Smooth muscle cell (in vitro differentiated cells): ENCODE measurements at regions not wholly inside any gene's neighbourhood (a gene's known extent, or its start where the extent isn't known, plus 50 kb on each side); places are given as distances from the start of the nearest gene placed in this dataset.

Experiments
- DNase-seq: peaks from one replicate; lab custom pipeline; 2025; ENCODE audit not compliant: unreplicated experiment; lab: John Stamatoyannopoulos, UW
- H2AFZ ChIP-seq: fragments of 200-600 bp; sonication (generic); 2 replicates; pipeline ENCODE4 v1.6.0; 2016; ENCODE audit warnings: antibody characterized with exemption, low read depth, mild to moderate bottlenecking
- H3F3A ChIP-seq: fragments of 200-600 bp; sonication (generic); 2 replicates; pipeline ENCODE4 v1.6.0; 2017; ENCODE audit warnings: antibody characterized with exemption, low read depth
- H3K27ac ChIP-seq: fragments of 200-600 bp; sonication (generic); 2 replicates; pipeline ENCODE4 v1.5.1; 2016; ENCODE audit warnings: low read depth, mild to moderate bottlenecking
- H3K27me3 ChIP-seq: fragments of 200-600 bp; sonication (generic); 2 replicates; pipeline ENCODE4 v1.6.1; 2016; ENCODE audit warnings: low read depth, mild to moderate bottlenecking
- H3K36me3 ChIP-seq: fragments of 200-600 bp; sonication (generic); 2 replicates; pipeline ENCODE4 v1.5.1; 2016; ENCODE audit warnings: low read depth
- H3K4me1 ChIP-seq: fragments of 200-600 bp; sonication (generic); 2 replicates; pipeline ENCODE4 v1.5.1; 2016; ENCODE audit warnings: low read depth
- H3K4me2 ChIP-seq: fragments of 200-600 bp; sonication (generic); 2 replicates; pipeline ENCODE4 v1.6.0; 2016; ENCODE audit warnings: mild to moderate bottlenecking
- H3K4me3 ChIP-seq: fragments of 200-600 bp; sonication (generic); 2 replicates; pipeline ENCODE4 v1.5.1; 2016; ENCODE audit warnings: mild to moderate bottlenecking
- H3K79me2 ChIP-seq: fragments of 200-600 bp; sonication (generic); 2 replicates; pipeline ENCODE4 v1.6.0; 2016; ENCODE audit warnings: low read depth, mild to moderate bottlenecking
- H3K9ac ChIP-seq: fragments of 200-600 bp; sonication (generic); 2 replicates; pipeline ENCODE4 v1.6.0; 2016; ENCODE audit warnings: low read depth
- H3K9me3 ChIP-seq: fragments of 200-600 bp; sonication (generic); replicated peaks from 2 replicates; pipeline ENCODE4 v1.5.1; 2016; ENCODE audit warnings: low read depth
- H4K20me1 ChIP-seq: fragments of 200-600 bp; sonication (generic); 2 replicates; pipeline ENCODE4 v1.6.0; 2016; ENCODE audit warnings: low read depth
- CTCF ChIP-seq: fragments of 200-600 bp; sonication (generic); IDR thresholded peaks from 2 replicates; pipeline ENCODE4 v1.5.1; 2017; ENCODE audit warnings: borderline replicate concordance, mild to moderate bottlenecking, antibody characterized with exemption; ENCODE audit not compliant: insufficient read depth, poor library complexity, severe bottlenecking
- WGBS: methylation state at CpG from one replicate; pipeline ENCODE4 v1.1.7; 2016; ENCODE audit warnings: low lambda C conversion rate; 5-methylcytosine and 5-hydroxymethylcytosine counted together

GRCh38 chr18:24741321-24741720 lies 280.9 kb downstream of the HRH4 start:
- 89% methylated on average over 1 of the region's 1 CpG for WGBS
- no peak overlapping the region for H3K27ac ChIP-seq

GRCh38 chr18:24741965-24742724 lies 281.7 kb downstream of the HRH4 start:
- WGBS = 75% methylated on average over 5 of the region's 5 CpGs
- H3K4me1 ChIP-seq = no peaks in the 10 kb centered on the region
- DNase-seq = no peak
- H3K27ac ChIP-seq = no peak overlapping the region
- H4K20me1 ChIP-seq = no peaks in the 10 kb centered on the region
- no peaks in the 10 kb centered on the region for H3K36me3 ChIP-seq
- no peaks in the 10 kb centered on the region for H3K27me3 ChIP-seq
- no peak overlapping the region for H2AFZ ChIP-seq
- H3K4me3 ChIP-seq = no peak overlapping the region
- H3F3A ChIP-seq = peaks cover 3% of the 10 kb centered on the region
- no peaks in the 10 kb centered on the region for H3K79me2 ChIP-seq
- H3K9ac ChIP-seq = no peak overlapping the region
- TF ChIP-seq CTCF = no peak
- no peaks in the 10 kb centered on the region for H3K9me3 ChIP-seq
- H3K4me2 ChIP-seq = peak overlapping the region; percentile 10

More at GRCh38 chr18:24741321-24741720, 280.9 kb downstream of the HRH4 start:
- Histone ChIP-seq H3F3A (peaks cover 3% of the 10 kb centered on the region), H3K4me2 (no peak overlapping the region), H3K9ac (no peak overlapping the region), H3K4me1 (no peaks in the 10 kb centered on the region), H3K36me3 (no peaks in the 10 kb centered on the region), H4K20me1 (no peaks in the 10 kb centered on the region), H3K4me3 (no peak overlapping the region), H2AFZ (no peak overlapping the region), H3K9me3 (no peaks in the 10 kb centered on the region), H3K27me3 (no peaks in the 10 kb centered on the region), H3K79me2 (no peaks in the 10 kb centered on the region)
- no peak for DNase-seq
- TF ChIP-seq CTCF = no peak

- no peak overlapping the region for H3K27ac ChIP-seq
- H3K9ac ChIP-seq = no peak overlapping the region
- no peaks in the 10 kb centered on the region for H3F3A ChIP-seq
- H3K4me2 ChIP-seq = no peak overlapping the region
- H3K4me3 ChIP-seq = no peak overlapping the region
- WGBS = 82% methylated on average over 4 of the region's 4 CpGs
- no peak for DNase-seq
- H4K20me1 ChIP-seq = no peaks in the 10 kb centered on the region
- TF ChIP-seq CTCF = no peak
- H3K79me2 ChIP-seq = no peaks in the 10 kb centered on the region
- no peaks in the 10 kb centered on the region for H3K27me3 ChIP-seq
- H3K9me3 ChIP-seq = no peaks in the 10 kb centered on the region
- no peaks in the 10 kb centered on the region for H3K36me3 ChIP-seq
- no peaks in the 10 kb centered on the region for H3K4me1 ChIP-seq
- H2AFZ ChIP-seq = no peak overlapping the region
These were observed 294.3 kb downstream of the HRH4 start for GRCh38 chr18:24754583-24755253.
